Heart left ventricle (tissue), 13 donors: ENCODE measurements at regions not wholly inside any gene's neighbourhood (a gene's known extent, or its start where the extent isn't known, plus 50 kb on each side); places are given as distances from the start of the nearest gene placed in this dataset.

ENCODE experiments used
- POLR2A ChIP-seq, 2 donors: fragments of 450-650 bp; IDR thresholded peaks; one replicate each; pipeline ENCODE4 v1.6.1; 2017; ENCODE audit warnings: antibody characterized with exemption in 2 of 2, mild to moderate bottlenecking in 2 of 2, moderate library complexity in 2 of 2
- TF ChIP-seq, protein P1 (sequence below), 12 donors: fragments of 200-600 bp; sonication (generic) in 4 of 12; IDR thresholded peaks; one replicate each; pipeline versions ENCODE4 v1.5.0 to v1.8.0; 2018 to 2022; ENCODE audit warnings: antibody characterized with exemption in 12 of 12, mild to moderate bottlenecking in 5 of 12
- donor health status: ischemic (EF 13 %, LVEDD 7.1; RV severe dilation, severe dysfunction).
- donor health status: DM: no; HTN: yes; CAD: no.
- donor health status: DM: no; HTN: no; CAD: no.
- donor health status: ischemic (EF 25% LVEDD 6.9; RV normal size, moderate dysfunction).
- donor health status: ischemic (EF 25% LVEDD 5.7; RV mildly dilated, moderate dysfunction).
- donor health status: ischemic (EF 35%, LVEDD 5.7; RV mildly dilated, moderate dysfunction).
- donor health status: nonischemic (EF 11% LVEDD 7.7; RV severe dilation, severe dysfunction).
- donor health status: DM: yes; HTN: yes; CAD: no.
- donor health status: PGD.
- donor health status: ischemic (EF 29% LVEDD 5.4; RV normal size, mild dysfunction).
- donor health status: nonischemic (EF 23%, LVEDD 6.1; RV moderate dilation, normal function).

DNA sequence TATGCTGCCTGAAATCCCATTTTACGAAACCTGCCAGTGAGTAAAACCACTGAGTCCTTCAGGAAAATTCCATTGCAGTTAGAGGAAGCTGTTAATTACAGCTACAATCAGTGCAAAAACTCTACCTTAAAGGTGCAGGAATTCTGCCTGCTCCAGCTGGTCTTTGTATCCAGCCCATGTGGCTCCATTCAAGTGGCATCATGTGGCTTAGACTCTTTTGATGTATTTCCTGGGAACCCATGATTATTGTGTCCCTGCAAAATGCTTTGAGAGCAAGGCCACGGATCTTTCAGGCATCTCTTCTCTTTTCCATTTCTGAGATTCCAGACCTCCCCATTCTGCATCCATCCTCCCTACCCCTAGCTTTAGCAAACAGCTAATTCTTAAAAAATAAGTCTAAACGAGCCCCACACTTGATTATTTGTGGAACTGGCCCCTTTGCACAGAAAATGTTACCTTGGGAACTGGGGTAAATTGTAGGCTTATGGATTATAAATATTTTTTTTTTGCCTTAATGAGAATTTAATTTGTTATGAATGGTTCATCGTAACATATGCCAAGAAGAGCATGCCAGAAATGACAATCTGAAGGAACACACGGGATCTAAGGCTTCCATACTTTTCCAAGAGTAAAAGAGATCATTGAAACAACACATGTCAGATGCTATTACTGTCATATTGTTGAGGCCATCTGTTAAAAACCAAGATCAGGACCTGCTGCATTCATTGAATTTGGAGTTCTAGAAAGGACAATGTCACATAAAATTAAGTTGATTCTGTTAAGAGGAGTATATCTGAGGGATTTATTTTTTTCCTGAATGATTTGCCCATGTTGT, 144.6 kb downstream of the TPH2 start:
- no peak for TF ChIP-seq POLR2A (IDR thresholded peaks at IDR 0.05)
- TF ChIP-seq, protein P1, sequence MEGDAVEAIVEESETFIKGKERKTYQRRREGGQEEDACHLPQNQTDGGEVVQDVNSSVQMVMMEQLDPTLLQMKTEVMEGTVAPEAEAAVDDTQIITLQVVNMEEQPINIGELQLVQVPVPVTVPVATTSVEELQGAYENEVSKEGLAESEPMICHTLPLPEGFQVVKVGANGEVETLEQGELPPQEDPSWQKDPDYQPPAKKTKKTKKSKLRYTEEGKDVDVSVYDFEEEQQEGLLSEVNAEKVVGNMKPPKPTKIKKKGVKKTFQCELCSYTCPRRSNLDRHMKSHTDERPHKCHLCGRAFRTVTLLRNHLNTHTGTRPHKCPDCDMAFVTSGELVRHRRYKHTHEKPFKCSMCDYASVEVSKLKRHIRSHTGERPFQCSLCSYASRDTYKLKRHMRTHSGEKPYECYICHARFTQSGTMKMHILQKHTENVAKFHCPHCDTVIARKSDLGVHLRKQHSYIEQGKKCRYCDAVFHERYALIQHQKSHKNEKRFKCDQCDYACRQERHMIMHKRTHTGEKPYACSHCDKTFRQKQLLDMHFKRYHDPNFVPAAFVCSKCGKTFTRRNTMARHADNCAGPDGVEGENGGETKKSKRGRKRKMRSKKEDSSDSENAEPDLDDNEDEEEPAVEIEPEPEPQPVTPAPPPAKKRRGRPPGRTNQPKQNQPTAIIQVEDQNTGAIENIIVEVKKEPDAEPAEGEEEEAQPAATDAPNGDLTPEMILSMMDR (IDR thresholded peaks at IDR 0.05), result no peak
